ENCODE measurements at regions not wholly inside any gene's neighbourhood (a gene's known extent, or its start where the extent isn't known, plus 50 kb on each side); places are given as distances from the start of the nearest gene placed in this dataset.

DNA sequence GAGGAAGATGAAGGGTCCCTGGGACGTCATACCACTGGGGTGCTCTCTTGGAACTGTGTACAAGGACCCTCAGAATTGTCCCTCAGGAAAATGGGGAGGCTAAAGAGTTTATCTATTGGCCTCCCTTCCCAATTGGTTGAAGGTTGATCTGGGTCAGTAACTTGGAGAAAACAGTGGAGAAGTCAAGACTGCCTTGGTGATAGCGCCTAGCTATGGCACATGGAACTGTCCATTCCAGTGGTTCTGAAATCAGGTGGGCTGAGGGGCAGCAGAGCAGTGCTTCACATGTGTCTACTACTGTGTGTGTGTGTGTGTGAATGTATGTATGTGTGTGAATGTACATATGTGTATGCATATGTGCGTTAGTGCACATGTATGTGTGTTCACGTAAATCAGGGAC lies 316.1 kb downstream of the AACS start:
- Histone ChIP-seq H3K9me2 (ENCODE audit: insufficient read depth) (no peaks in the 10 kb centered on the region), H3K4me1 (replicated peaks; ENCODE audit: insufficient read depth) (no peaks in the 10 kb centered on the region), H3K27ac (no peak overlapping the region), H3F3A (ENCODE audit: insufficient read depth, low read depth) (no peaks in the 10 kb centered on the region), H3K4me3 (no peak overlapping the region), H2AFZ (no peak overlapping the region), H3K36me3 (ENCODE audit: low read depth) (no peaks in the 10 kb centered on the region), H3K27me3 (ENCODE audit: insufficient read depth, low read depth) (peaks cover 12% of the 10 kb centered on the region; the same call in 1 of the 2 replicates), H3K9me3 (ENCODE audit: insufficient read depth, low read depth) (no peaks in the 10 kb centered on the region), H4K20me1 (ENCODE audit: insufficient read depth) (no peaks in the 10 kb centered on the region), H3K4me2 (no peak overlapping the region), H3K79me2 (ENCODE audit: low read depth) (no peaks in the 10 kb centered on the region)
- no TSS peak for BruUV-seq (replicated peaks)
- CTCF ChIA-PET: no interaction called here
- no peak for DNase-seq
- POLR2A ChIA-PET (ENCODE audit: unreplicated experiment): no interaction called here
- no peak for TF ChIP-seq EZH2 (IDR thresholded peaks at IDR 0.05; ENCODE audit: low read depth)
- TF ChIP-seq, protein P1, sequence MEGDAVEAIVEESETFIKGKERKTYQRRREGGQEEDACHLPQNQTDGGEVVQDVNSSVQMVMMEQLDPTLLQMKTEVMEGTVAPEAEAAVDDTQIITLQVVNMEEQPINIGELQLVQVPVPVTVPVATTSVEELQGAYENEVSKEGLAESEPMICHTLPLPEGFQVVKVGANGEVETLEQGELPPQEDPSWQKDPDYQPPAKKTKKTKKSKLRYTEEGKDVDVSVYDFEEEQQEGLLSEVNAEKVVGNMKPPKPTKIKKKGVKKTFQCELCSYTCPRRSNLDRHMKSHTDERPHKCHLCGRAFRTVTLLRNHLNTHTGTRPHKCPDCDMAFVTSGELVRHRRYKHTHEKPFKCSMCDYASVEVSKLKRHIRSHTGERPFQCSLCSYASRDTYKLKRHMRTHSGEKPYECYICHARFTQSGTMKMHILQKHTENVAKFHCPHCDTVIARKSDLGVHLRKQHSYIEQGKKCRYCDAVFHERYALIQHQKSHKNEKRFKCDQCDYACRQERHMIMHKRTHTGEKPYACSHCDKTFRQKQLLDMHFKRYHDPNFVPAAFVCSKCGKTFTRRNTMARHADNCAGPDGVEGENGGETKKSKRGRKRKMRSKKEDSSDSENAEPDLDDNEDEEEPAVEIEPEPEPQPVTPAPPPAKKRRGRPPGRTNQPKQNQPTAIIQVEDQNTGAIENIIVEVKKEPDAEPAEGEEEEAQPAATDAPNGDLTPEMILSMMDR (conservative IDR thresholded peaks at IDR 0.05): no peak
- intact Hi-C loops (cut with micrococcal nuclease; ENCODE audit: unreplicated experiment): no loop called here

DNA sequence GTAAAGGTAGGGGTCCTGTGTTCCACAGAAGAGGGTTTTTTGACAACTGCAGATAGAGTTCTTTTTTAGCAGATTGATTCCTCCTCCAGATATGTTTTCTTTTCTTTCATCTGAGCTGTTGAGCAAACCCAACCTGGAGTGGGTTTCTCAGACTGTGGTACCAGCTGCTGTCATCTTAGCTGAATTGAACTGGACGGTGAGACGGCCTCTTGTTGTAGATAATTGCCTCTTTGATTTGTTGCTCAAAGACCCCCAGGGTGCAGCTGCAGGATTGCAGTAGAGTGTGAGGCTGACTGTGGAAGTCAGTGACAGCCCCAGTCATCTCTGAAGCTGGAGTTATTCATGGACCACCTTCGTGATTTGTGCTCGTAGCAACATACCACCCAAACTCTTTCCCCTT lies 317.7 kb downstream of the AACS start:
- CTCF ChIA-PET: no interaction called here

DNA sequence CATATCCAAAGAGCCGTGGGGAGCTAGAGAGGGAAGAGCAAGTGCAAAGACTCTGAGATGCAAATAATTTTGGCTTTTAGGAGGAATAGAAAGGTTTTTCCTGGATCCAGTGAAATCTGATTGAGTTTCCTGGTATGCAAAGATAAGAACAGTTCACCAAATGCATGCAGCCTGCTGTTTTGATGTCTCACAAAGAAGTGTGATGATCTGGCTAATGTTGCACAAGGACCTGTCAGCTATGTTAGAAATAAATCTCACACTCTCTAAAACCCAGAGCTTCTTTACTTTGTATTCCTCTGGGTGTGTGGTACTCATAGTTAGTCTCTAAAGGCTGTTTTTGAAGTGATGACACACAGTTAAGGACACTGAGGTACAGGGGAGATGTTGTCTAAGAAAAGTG lies 321.4 kb downstream of the AACS start:
- BruUV-seq (replicated peaks): no TSS peak
- no peak for TF ChIP-seq EZH2 (IDR thresholded peaks at IDR 0.05; ENCODE audit: low read depth)
- TF ChIP-seq, protein P1 (conservative IDR thresholded peaks at IDR 0.05): no peak
- Histone ChIP-seq H2AFZ (no peak overlapping the region), H3K4me1 (replicated peaks; ENCODE audit: insufficient read depth) (no peaks in the 10 kb centered on the region), H3K9me2 (ENCODE audit: insufficient read depth) (no peaks in the 10 kb centered on the region), H3K36me3 (ENCODE audit: low read depth) (no peaks in the 10 kb centered on the region), H3K9me3 (ENCODE audit: insufficient read depth, low read depth) (no peaks in the 10 kb centered on the region), H4K20me1 (ENCODE audit: insufficient read depth) (no peaks in the 10 kb centered on the region), H3K79me2 (ENCODE audit: low read depth) (no peaks in the 10 kb centered on the region), H3K27ac (no peak overlapping the region), H3K4me2 (no peak overlapping the region), H3F3A (ENCODE audit: insufficient read depth, low read depth) (no peaks in the 10 kb centered on the region), H3K27me3 (ENCODE audit: insufficient read depth, low read depth) (0 out of 2 replicates have a peak, but pooled peaks cover 10% of the 10 kb centered on the region), H3K4me3 (no peak overlapping the region)
- CTCF ChIA-PET: no interaction called here
- no peak for DNase-seq
- POLR2A ChIA-PET (ENCODE audit: unreplicated experiment): no interaction called here
- intact Hi-C loops (cut with micrococcal nuclease; ENCODE audit: unreplicated experiment): no loop called here

More for the DNA sequence above, 317.7 kb downstream of the AACS start:
- H3K36me3 ChIP-seq (ENCODE audit: low read depth): no peaks in the 10 kb centered on the region
- no peak overlapping the region for H3K4me2 ChIP-seq
- no peaks in the 10 kb centered on the region for H3K9me3 ChIP-seq (ENCODE audit: insufficient read depth, low read depth)
- BruUV-seq (replicated peaks): no TSS peak
- 0 out of 2 replicates have a peak, but pooled peaks cover 10% of the 10 kb centered on the region for H3K27me3 ChIP-seq (ENCODE audit: insufficient read depth, low read depth)
- TF ChIP-seq, protein P1 (conservative IDR thresholded peaks at IDR 0.05): no peak
- no peak for TF ChIP-seq EZH2 (IDR thresholded peaks at IDR 0.05; ENCODE audit: low read depth)
- no peak overlapping the region for H3K27ac ChIP-seq
- H3F3A ChIP-seq (ENCODE audit: insufficient read depth, low read depth): no peaks in the 10 kb centered on the region
- no peaks in the 10 kb centered on the region for H3K9me2 ChIP-seq (ENCODE audit: insufficient read depth)
- POLR2A ChIA-PET (ENCODE audit: unreplicated experiment): no interaction called here
- DNase-seq: no peak
- no peaks in the 10 kb centered on the region for H3K79me2 ChIP-seq (ENCODE audit: low read depth)
- no peak overlapping the region for H3K4me3 ChIP-seq
- no peaks in the 10 kb centered on the region for H4K20me1 ChIP-seq (ENCODE audit: insufficient read depth)
- no peak overlapping the region for H2AFZ ChIP-seq
- H3K4me1 ChIP-seq (replicated peaks; ENCODE audit: insufficient read depth): no peaks in the 10 kb centered on the region
- intact Hi-C loops (cut with micrococcal nuclease; ENCODE audit: unreplicated experiment): no loop called here
